Bone marrow (tissue), 2 donors: ENCODE measurements at regions not wholly inside any gene's neighbourhood (a gene's known extent, or its start where the extent isn't known, plus 50 kb on each side); places are given as distances from the start of the nearest gene placed in this dataset.
"Not testable (repeated sequence)": the region's sequence is repeated elsewhere in the genome, so short reads cannot be mapped to it uniquely, and the experiment has no call there.

ENCODE experiments used
- DNase-seq, 2 donors: peaks; one replicate each; lab custom pipeline; 2025; lab: John Stamatoyannopoulos, UW

DNA sequence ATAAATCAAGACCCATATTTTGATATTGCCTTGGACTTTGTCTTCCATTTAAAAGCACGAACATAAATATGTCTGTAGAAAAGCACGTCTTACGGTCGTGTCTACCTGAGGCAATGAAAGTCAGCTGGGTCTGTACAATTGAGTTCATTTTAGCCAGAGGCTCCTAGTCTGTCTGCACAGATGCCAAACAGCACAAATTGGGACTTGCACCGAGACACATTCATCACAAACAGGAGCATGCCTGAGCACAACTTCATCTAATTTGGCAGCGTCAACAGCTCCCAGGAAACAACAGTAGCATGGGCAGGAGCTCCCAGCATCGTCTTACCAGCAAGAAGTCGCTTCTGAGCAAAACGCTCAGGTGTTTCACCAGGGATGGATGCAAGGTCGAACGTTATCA lies 687.0 kb downstream of the EFNB2 start:
- no peak for DNase-seq

DNA sequence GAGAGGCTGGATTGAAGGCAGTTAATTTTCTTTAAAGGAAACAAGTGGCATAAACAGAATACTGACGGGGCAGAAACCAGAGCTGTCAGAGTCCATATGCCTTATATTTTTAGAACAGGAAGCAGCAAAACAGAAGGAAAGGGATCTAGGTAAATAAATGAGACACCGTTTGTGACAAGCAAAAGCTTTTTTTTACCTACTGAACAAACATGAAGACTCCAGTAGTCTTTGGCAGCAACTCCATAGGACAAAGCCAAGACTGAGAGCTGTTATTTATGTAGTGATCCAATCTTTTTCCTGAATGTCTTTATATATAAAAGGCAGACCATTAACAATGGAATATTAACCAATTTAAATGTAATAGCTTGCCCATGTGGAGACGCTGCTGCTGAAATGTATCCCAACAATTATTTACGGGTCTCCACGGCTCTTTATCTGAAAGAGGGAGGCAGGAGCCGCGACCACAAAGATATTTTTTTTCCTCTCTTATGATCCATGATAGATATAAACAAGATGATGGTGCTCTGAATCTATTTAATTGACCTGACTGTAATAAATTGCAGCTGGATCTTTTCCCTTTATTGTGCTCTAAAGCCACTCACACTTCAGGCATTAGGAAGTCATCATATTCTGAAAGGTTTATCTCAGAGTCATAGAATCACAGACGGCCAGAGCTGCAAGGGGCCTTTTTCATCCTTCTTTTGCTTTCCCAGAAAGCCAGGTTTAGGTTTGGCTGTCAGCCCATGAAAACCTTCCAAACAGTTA lies 687.8 kb downstream of the EFNB2 start:
- no peak for DNase-seq

DNA sequence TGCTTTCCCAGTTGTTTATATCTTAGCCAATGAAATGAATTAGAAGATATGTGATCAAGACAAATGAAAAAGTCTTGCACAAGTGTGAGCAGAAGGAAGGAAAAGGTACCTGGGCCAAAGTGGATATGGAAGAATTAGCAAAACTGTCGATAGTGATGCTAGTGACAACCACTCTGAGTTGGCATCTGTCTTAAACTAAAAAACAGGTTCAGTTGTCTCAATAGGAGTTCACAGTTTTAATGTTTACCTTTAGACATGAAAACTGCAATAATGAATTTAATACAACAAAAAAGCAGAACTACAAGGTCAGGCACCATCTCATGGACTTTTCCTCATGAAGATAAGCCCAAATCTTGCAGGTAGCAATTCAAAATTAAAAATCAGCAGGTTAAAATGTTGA lies 688.5 kb downstream of the EFNB2 start:
- no peak for DNase-seq

DNA sequence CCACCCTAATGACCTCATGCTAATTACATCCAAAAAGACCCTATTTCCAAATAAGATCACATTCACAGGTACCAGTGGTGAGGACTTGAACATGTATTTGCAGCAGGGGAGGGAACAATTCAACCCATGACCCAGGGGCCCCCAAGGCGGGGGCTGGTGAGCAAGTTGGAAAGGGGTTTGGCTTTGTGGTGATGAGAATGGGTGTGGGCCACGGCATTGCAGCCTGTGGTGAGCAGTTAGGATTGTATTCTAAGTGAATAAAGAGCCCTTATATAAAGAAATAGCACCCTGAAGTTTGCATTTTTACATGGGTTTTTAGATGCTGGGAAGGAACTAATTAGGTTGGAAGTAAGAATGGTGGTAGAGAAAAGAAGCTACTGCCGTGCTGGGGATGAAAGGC lies 694.2 kb downstream of the EFNB2 start:
- DNase-seq = no peak

DNA sequence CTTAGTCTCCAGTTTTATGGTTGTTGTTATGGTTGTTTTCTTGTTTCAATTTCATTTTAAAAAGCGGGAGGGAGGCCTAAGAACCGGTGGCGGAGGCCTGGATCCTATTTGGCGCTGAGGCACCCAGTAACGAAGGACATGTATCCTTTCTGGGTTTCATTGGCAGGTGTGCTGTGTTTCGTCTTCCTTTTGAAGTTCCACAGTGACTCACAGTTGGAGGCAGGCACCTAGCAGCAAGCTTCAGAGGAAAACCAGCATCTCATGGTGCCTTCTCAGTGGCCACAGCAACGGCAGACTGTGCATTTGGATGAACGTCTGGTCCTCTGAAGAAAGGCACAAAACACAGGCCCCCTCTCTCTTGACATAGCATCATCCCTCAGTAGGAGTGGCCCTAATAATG lies 697.2 kb downstream of the EFNB2 start:
- no peak for DNase-seq

DNA sequence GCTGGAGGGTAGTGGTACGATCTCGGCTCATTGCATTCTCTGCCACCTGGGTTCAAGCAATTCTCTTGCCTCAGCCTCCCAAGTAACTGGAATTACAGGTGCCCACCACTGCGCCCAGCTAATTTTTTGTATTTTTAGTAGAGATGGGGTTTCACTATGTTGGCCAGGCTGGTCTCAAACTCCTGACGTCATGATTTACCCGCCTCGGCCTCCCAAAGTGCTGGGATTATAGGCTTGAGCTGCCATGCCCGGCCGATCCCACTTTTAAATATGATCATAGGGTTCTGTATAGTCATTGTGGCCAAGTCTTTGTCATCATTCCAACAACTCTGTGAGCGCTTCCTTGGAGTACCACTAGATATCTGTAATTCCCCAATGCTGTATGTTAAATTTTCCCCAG lies 698.2 kb downstream of the EFNB2 start:
- not testable (repeated sequence) for DNase-seq

DNA sequence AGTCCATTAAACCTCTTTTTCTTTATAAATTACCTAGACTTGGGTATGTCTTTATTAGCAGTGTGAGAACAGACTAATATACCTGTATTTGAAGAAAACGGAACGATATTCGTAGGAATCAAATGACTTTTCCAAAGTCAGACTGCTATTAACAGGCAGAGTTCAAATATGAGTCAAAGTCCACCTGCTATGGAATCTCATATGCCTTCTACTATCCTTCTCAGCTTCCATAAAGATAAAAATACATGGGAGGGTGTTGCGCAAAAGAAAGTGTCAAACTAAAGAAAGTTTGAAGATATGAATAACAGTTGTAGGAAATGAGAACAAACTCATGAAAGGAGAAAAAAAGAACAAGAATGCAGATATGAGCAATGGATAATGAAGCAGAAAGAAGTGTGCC lies 704.6 kb downstream of the EFNB2 start:
- DNase-seq = no peak

DNA sequence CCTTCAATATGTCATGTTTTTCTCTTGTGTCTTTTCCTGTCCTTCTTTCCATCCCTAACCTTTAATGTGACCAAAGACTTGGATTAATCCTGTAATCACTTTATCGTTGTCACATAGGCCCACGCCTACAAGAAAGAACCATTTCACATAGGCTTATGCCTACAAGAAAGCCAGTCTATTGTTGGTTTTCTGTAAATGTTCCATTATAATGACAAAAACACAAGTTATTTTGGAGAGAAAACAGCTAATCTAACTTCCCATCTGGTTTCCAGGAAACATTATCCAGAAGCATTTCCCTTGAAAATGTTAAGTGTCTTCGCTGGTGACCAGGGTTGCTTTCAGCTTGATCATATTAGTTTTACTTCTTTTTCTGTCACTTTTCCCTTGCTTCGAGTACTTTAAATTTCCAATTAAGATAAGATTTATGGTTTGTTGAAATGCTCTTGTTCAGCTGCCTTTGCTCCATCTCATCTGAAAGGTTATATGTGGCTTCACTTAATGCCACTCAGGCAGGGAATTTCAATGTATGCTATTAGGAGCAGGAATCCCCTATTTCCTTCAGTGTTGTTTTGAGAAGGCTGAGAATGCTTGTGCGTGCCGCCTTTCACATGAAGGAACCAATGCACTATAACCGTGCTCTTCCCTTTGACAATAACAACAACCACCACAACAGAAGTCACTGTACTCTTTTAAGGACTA lies 708.2 kb downstream of the EFNB2 start:
- no peak for DNase-seq

DNA sequence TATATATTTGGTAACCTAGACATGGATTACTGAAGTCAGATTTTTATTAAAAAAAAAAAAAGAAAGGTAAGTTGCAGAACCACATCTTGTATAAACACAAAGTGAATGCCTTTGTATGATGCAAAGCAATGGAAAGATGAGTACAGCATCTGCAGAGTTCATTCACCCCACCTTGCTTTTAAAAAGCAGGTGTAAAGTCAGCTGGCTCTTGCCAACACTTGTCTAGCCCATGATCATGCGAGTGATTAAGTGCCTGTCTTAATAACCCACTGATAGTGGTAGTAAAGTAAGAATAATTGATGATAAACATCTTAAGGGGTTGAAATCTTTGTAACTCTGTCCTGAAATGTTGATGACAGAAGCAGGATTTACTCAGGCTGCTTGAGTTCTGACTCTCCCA lies 710.4 kb downstream of the EFNB2 start:
- DNase-seq = no peak

DNA sequence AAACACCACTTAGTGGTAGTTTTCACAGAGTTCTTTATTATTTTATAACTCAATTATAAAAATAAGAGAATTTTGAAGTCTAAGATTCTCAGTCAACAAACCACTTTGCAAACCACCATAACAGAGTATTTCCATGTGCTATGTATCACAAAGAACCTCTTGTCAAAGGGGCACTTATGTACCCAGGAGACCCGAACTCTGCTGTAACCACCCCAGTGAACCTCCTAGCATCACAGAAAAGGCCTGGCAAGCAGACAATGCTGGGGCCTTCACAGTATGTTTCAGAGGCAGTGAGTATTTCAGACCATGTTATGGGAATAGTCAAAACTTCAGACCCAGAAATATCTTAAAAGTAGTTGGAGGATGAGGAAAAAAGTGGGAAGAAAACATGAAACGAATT lies 714.1 kb downstream of the EFNB2 start:
- DNase-seq = no peak

DNA sequence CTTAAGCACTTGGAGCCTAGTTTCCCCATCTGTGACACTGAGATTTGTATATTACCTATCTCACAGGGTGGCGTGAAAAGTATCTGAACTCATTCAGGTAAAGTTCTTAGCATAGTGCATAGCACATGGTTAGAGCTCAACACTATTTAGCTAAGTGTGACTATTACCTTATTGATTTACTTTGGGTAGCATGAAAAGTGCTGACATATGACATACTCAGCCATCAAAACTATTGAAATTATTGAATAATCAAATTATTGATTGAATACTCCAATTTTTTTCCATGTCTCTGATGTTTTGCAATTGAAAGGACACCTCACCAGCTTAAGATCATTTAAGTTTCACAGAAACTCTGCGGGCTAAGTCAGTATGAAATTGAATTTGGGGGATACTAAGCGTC lies 715.0 kb downstream of the EFNB2 start:
- no peak for DNase-seq

DNA sequence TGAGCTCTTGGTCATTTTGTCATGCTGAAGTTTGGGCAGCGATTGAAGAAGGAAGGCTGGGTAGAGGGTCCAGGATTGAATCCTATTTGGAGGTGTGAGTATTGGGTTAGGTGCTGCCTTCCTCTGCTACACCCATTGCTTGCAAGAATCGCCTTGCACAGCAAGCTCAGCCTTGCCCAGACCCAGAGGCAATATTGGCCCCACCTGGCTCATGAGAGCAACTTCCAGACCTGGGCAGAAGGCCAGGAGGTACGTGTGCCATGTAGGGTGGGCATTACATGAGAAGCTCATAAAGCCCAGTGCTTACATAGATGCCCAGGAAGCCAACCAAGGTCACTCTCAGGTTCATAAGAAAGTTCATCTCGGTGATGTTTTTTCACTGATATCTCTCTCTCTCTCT lies 718.0 kb downstream of the EFNB2 start:
- no peak for DNase-seq

DNA sequence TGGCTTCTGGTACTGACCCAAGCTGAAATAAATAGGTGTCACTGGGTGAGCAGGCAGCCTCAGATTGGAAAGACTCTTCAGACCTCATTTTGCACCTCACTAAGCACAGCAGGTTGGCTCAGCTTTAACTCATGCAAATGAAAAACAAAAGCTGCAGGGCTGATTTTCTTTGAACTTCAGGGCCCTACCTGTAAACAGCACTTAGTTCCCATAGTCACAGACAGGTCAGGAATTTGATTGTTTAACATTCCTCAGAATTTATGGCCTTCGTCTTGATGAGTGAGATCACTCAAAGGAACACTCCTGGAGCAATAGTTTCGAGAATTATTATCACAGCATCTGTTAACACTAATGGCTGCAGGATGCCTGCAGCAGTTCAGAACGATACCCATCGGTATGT lies 718.5 kb downstream of the EFNB2 start:
- DNase-seq = no peak

DNA sequence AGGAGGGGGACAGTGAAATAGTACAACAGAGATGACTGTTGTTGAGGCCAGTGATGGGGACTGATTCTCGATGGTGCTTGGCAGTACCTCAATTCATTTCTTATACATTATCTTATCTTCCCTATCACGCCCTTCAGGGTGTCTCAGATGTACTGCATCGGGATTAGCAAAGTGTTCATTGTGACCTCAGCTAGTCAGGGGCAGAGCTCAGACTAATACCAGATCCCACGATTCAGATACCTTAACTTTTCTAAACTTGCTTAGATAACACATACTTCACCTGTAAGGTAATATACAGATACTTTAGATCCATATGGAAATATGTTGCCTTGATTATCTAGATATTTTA lies 720.6 kb downstream of the EFNB2 start:
- DNase-seq = no peak

DNA sequence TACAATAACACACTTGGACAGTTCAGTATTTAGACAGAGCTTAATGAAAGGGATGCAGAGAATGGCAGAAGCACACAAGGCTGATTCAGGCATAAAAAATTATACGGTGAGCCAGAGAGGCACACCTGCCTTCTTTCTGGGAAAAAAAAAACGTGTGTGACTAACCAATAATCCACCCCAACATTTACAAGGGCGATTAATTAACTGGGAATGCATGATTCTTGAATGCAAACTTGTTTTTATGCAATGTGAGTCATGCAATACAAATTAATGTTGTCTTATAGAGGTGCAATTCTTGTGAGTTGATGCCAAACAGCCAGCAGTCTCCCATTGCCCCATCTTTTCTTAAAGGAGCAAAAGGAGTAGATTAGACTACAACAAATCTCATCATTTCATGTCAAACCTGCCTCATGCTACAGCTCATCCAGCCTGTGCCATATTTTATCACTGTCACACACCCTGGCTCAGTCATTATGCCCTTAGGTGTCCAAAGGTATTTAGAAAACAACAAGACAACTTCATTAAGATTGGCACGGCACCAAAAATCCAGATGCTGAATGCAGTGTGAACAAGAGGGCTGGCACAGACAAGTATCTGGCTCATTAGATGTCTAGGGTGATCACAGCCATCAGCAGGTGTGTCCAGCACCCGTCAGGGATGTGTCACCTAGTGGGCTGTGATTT lies 721.1 kb downstream of the EFNB2 start:
- no peak for DNase-seq

DNA sequence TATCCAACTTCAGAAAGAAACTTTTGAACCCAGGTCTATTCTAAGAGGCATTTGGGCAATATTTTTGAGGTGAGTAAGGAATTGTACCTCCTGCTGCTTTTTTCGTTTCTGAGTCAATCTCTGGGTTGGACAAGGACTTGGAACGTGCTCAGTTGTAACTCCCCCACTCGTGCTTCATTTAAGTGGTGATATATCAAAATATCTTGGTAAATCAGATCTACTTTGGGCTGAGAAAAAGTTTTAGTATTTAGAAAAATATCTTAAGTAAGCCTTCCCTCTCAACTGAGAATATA lies 728.9 kb downstream of the EFNB2 start:
- no peak for DNase-seq

DNA sequence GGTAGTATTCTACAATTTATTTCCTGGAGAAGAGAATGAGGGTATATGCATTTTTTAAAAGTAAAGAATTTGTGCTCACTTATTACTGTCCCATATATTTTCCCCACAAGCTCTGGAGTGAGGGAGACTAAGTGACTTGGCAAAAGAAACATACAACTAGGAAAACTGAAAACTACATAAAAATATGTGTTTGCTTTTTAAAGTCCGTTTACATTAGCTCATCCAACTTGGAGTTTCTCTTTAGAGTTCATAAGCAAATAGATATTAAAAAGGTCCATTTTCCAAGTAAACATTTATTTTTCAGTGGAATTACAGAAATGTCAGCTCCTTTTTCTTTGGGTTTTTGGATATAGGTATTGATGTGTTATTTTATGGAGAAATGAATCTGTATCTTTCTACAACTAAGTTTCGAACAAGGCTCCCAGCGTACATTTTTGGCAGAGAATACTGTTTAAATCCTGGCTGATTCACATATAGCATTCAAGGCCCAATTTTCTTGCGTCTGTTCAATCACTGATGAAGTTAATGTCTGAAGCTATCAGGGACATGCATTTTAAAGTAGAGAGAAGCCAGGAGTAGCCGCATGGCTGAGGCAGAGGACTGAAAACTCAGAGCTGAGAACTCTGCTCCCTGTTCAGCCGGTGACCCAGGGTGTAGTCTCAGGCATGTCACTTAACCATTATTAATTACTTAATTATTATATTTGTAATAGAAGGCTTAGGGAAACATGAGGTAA lies 729.4 kb downstream of the EFNB2 start:
- no peak for DNase-seq

DNA sequence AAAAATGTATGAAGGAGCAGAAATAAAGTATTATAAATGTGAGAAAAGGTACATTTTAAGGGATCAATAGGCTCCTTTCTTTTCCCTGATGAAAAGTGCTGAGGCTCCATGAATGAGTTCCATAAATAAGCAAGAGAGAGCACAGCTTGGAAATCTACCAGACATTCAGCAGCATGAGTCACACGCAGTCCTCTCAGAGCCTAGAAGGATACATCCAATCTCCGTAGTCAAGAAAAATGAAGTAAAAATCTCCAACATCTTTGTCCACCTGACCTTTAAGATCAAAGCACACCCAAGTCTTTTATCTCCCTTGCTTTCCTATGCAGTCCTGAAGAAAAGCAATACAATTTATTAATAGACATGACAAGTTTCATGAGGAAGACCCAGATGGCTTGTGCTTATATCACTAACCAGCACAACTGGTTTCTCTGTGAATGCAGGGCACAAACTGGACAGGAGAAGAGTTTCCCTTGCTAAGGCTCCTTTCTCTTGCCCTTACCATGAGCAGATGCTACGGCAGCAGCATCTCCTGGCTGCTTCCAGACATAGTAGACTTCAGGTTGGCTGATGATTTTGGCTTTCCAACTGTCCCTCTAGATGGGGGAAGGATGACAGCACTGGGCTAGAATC lies 730.8 kb downstream of the EFNB2 start:
- no peak for DNase-seq

DNA sequence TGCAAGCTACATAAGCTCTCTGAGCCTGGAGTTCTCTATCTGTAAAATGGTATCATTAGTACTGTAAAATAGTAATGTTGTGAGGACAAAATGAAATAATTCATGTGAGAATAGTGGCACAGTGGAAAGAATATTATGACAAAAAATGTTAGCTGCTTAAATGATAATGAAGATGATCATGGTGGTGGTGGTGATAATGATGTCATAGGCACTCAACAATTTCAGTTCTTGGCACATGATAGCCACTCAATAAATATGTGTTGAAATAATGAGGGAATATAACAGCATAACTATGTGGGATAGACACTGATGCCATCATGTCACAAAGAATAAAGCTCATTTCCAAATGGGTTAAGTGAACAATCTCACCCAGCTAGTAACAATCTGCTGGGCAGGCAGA lies 736.3 kb downstream of the EFNB2 start:
- DNase-seq = no peak

DNA sequence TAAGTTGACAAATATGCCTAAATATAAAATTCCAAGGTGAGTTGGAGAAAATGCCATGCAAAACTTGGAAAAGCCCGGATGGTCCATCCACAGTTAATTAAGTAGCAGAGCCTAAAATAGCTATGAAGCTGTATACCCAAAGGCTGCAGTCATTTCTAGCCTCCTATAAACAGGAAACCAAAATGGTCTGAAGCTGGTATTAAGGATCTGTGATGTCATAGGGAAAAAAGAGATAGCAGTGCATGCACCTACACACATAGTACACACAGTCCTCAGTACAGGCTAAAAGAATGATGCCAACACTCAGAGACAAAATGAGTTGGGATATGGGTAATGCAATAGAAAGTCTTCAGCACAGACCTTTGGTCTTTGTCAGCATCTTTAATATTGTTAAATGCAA lies 736.9 kb downstream of the EFNB2 start:
- DNase-seq = no peak

DNA sequence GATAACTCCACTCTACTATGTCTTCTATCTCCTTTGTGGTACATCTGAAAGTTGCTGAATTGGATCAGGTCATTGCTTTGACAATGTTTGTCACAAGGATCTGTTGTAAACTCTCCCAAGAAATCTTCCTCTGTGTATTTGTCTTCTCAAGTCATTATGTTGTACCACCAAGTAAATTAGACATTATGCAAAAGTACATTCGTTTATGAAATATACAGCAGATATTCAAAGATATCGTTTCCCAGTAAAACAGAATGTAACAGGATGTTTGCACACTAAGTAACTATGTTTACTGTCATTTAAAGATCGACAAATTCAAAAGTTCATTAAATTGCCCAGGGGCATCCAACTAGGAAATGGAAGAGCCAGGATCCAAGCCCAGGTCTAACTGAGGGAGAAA lies 739.4 kb downstream of the EFNB2 start:
- no peak for DNase-seq

DNA sequence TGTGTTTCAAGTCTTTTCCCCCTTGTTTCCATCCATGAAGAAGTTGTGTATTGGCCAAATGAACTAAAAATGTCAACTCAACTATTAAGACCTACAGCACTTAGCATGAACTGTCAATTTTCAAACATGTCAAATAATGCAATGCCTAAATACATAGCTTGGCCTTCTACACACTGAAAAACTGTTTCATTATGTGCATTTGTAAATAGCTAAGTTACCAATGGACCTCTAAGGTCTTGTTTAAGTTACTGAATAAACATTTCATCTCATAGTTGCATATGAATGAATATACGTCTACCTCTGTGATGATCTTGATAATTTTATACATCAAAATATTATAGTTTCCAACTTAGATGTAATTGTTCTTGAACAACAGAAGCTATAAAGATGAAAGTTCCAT lies 744.5 kb downstream of the EFNB2 start:
- DNase-seq = no peak

DNA sequence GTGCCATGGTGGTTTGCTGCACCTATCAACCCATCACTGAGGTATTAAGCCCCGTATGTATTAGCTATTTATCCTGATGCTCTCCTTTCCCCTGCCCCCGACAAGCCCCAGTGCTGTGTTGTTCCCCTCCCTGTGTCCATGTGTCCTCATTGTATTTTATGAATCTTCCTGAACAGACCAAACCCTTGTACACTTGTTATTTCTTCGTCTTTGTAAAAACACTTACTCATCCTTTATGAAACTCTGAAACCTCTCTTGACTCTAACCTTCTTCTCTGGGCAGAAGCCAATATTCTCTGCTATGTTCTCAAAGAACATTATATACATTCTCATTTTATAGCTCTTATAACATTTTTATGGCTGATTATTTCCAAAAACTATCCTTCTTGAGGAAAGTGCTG lies 746.9 kb downstream of the EFNB2 start:
- no peak for DNase-seq
